ENCODE measurements at regions not wholly inside any gene's neighbourhood (a gene's known extent, or its start where the extent isn't known, plus 50 kb on each side); places are given as distances from the start of the nearest gene placed in this dataset.

DNA sequence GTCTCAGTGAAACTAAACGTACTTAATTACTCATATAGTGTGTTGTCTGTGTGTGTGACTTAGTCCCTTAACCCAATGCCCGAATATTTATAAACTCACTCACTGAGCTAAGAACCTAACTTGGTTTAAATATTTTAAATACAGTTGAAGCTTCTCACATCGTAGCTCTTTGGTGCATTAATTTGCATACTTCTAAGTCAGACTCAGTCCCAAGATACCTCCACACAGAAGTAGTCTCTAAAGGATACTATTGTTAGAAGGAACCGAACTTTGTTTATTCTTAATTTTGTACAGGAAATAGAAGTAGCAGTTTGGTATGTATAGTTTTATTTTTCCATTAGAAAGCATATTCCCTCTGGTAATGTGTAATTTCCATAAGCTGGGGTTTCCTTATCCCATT is 54.0 kb upstream of the NKAP start:
- Histone ChIP-seq H3K27ac (ENCODE audit: low read depth in 1 of 2, low read length in 2 of 2) (no peak overlapping the region), H3K4me1 (ENCODE audit: control insufficient read depth in 1 of 2, insufficient read depth in 2 of 2, low read length in 2 of 2) (no peaks in the 10 kb centered on the region), H3K36me3 (ENCODE audit: control insufficient read depth in 1 of 2, insufficient read depth in 2 of 2, low read length in 1 of 2) (no peaks in the 10 kb centered on the region), H3K4me3 (ENCODE audit: low read length in 2 of 2) (no peak overlapping the region), H3K9me3 (ENCODE audit: control insufficient read depth, low read length) (no peaks in the 10 kb centered on the region), H3K27me3 (ENCODE audit: control insufficient read depth in 1 of 2, insufficient read depth in 2 of 2, low read length in 1 of 2) (no peaks in the 10 kb centered on the region)
- intact Hi-C loops (cut with DNase I) = no loop called here
- DNase-seq = no peak
- WGBS, 2 donors = 6 to 35% methylated on average over 4 of the region's 4 CpGs
- no peak for ATAC-seq (ENCODE audit: low FRiP score)

DNA sequence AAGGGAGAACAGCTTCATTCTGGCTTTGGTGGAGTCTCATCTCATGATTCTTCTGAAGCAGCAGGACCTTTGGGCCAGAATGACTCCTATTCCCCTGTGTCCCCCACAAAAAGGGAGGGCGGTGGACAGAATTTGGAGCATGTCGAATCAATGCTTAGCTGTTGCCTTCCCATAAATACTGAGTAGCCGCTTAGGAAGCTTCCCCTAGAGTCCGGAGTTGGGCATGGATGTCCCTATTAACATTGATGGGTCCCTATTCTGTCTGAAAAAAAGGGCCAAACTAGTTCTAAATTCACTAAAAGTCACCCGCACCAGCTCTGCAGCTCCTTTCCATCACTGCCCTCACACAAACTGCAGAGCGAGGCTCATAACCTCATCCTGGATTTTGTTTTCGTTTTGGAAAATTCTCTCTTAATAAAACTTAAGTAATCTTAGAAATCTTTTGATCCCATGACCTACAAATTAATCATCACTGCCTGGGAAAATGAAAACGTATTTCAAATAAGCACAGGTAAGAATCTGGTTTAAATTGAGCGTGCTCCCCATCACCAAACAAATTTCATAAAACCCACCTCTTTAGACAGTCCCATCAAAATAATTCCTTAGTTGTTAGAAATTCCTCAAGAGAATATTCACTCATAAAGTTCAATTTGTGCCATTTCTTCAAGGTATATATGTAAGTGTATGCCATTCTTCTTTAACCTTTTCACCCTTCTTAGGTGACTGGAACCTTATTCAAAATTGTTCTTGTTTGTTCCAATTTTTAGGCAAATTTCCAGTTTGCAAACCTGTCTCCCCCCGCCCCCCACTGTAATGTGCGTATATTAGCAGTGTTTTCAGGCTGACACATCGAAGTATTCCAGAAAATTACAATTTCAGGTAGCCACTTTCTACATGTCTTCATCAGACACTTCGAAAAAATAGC is 53.3 kb upstream of the NKAP start:
- no peaks in the 10 kb centered on the region for H3K27me3 ChIP-seq (ENCODE audit: control insufficient read depth in 1 of 2, insufficient read depth in 2 of 2, low read length in 1 of 2)
- H3K9me3 ChIP-seq (ENCODE audit: control insufficient read depth, low read length) = no peaks in the 10 kb centered on the region
- no peaks in the 10 kb centered on the region for H3K36me3 ChIP-seq (ENCODE audit: control insufficient read depth in 1 of 2, insufficient read depth in 2 of 2, low read length in 1 of 2)
- intact Hi-C loops (cut with DNase I) = no loop called here
- 13 to 25% methylated on average over 13 of the region's 13 CpGs for WGBS, 2 donors
- no peaks in the 10 kb centered on the region for H3K4me1 ChIP-seq (ENCODE audit: control insufficient read depth in 1 of 2, insufficient read depth in 2 of 2, low read length in 2 of 2)
- H3K4me3 ChIP-seq (ENCODE audit: low read length in 2 of 2) = no peak overlapping the region
- DNase-seq = no peak
- no peak overlapping the region for H3K27ac ChIP-seq (ENCODE audit: low read depth in 1 of 2, low read length in 2 of 2)
- no peak for ATAC-seq (ENCODE audit: low FRiP score)

DNA sequence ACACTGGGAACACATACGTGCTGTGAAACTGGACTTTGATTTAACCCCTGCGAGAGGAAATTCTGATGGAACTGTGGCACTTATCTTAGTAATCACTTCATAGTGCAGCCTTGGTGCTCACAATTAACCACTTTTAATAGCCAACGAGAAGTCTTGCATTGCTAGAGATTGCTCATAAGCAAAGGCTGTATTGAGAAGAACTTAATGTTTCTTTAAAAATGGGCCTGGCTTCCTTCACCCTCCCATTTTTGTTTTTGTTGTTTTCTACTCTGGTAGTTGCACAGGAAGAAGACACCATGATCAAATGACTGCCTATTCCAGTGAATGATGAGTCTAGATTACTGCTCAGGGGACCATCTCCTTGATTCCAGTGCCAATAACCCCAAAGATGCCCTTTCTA is 52.5 kb upstream of the NKAP start:
- no peak for DNase-seq
- intact Hi-C loops (cut with DNase I) = no loop called here
- H3K4me3 ChIP-seq (ENCODE audit: low read length in 2 of 2) = no peak overlapping the region
- no peaks in the 10 kb centered on the region for H3K9me3 ChIP-seq (ENCODE audit: control insufficient read depth, low read length)
- no peak overlapping the region for H3K27ac ChIP-seq (ENCODE audit: low read depth in 1 of 2, low read length in 2 of 2)
- H3K36me3 ChIP-seq (ENCODE audit: control insufficient read depth in 1 of 2, insufficient read depth in 2 of 2, low read length in 1 of 2) = no peaks in the 10 kb centered on the region
- no peak for ATAC-seq (ENCODE audit: low FRiP score)
- WGBS, 2 donors = 21 to 45% methylated on average over 3 of the region's 3 CpGs
- H3K4me1 ChIP-seq (ENCODE audit: control insufficient read depth in 1 of 2, insufficient read depth in 2 of 2, low read length in 2 of 2) = no peaks in the 10 kb centered on the region
- no peaks in the 10 kb centered on the region for H3K27me3 ChIP-seq (ENCODE audit: control insufficient read depth in 1 of 2, insufficient read depth in 2 of 2, low read length in 1 of 2)

All from aorta (tissue), 5 donors.